A673 (cell line): ENCODE measurements at regions not wholly inside any gene's neighbourhood (a gene's known extent, or its start where the extent isn't known, plus 50 kb on each side); places are given as distances from the start of the nearest gene placed in this dataset.

ENCODE experiments used
- BruUV-seq: library from RNA; stranded (reverse); fragments of 400-500 nt; replicated peaks from 2 replicates; lab custom pipeline; 2021; lab: Mats Ljungman, UMichigan
- CTCF ChIA-PET: fragments of 300-600 bp; sonication (Branson Sonifier 250); formaldehyde crosslinking; loops from one replicate; lab custom pipeline; 2022; ENCODE audit warnings: antibody characterized with exemption; lab: Charles Lee
- POLR2A ChIA-PET: fragments of 300-600 bp; sonication (Branson Sonifier 250); formaldehyde crosslinking; loops from one replicate; lab custom pipeline; 2022; ENCODE audit warnings: antibody characterized with exemption; ENCODE audit not compliant: low non-redundant PET; lab: Charles Lee
- DNase-seq: peaks from one replicate; pipeline ENCODE4 v3.0.0-alpha.2; 2015; ENCODE audit warnings: low spot score
- H3K27ac ChIP-seq: fragments of 200-600 bp; sonication (generic); 2 replicates; pipeline ENCODE4 v1.5.1; 2016; ENCODE audit warnings: mixed run types, low read depth, mild to moderate bottlenecking, mixed read lengths, antibody characterized with exemption, low read length; ENCODE audit not compliant: poor library complexity, severe bottlenecking
- H3K27me3 ChIP-seq: fragments of 200-600 bp; sonication (generic); replicated peaks from 2 replicates; pipeline ENCODE4 v1.6.1; 2017; ENCODE audit warnings: mixed run types, low read depth, mild to moderate bottlenecking, mixed read lengths, antibody characterized with exemption, low read length; ENCODE audit not compliant: insufficient read depth, poor library complexity
- H3K36me3 ChIP-seq: fragments of 200-600 bp; sonication (generic); 2 replicates; pipeline ENCODE4 v1.6.1; 2016; ENCODE audit warnings: mixed run types, mild to moderate bottlenecking, mixed read lengths, antibody characterized with exemption, low read length; ENCODE audit not compliant: insufficient read depth, poor library complexity, severe bottlenecking
- H3K4me1 ChIP-seq: fragments of 200-600 bp; sonication (generic); 2 replicates; pipeline ENCODE4 v1.6.1; 2017; ENCODE audit warnings: mixed run types, mild to moderate bottlenecking, mixed read lengths, antibody characterized with exemption, low read length; ENCODE audit not compliant: insufficient read depth, poor library complexity, severe bottlenecking
- H3K4me3 ChIP-seq: fragments of 200-600 bp; sonication (generic); 2 replicates; pipeline ENCODE4 v1.5.1; 2016; ENCODE audit warnings: low read depth, mixed run types, mild to moderate bottlenecking, mixed read lengths, low read length; ENCODE audit not compliant: poor library complexity, severe bottlenecking
- H3K9me3 ChIP-seq: fragments of 200-600 bp; sonication (generic); 2 replicates; pipeline ENCODE4 v1.6.1; 2016; ENCODE audit warnings: mixed run types, low read depth, mild to moderate bottlenecking, mixed read lengths, antibody characterized with exemption, low read length; ENCODE audit not compliant: poor library complexity, severe bottlenecking
- EZH2 ChIP-seq: fragments of 200-600 bp; sonication (generic); IDR thresholded peaks from 2 replicates; pipeline ENCODE4 v1.6.1; 2017; ENCODE audit warnings: borderline replicate concordance, low read depth, mild to moderate bottlenecking, mixed read lengths, antibody characterized with exemption, low read length; ENCODE audit not compliant: poor library complexity, severe bottlenecking
- intact Hi-C: fragments of 100-400 bp; cut with micrococcal nuclease; formaldehyde crosslinking; loops from one replicate; pipeline ENCODE4 v1.10.0; 2022; ENCODE audit not compliant: unreplicated experiment
- TF ChIP-seq, protein P1 (sequence below): fragments of 300-800, 200-600 bp; sonication (generic); conservative IDR thresholded peaks from 2 replicates; pipeline ENCODE4 v1.5.1; 2017; ENCODE audit warnings: low read depth, mild to moderate bottlenecking, antibody characterized with exemption, low read length, moderate library complexity, mixed read lengths

DNA sequence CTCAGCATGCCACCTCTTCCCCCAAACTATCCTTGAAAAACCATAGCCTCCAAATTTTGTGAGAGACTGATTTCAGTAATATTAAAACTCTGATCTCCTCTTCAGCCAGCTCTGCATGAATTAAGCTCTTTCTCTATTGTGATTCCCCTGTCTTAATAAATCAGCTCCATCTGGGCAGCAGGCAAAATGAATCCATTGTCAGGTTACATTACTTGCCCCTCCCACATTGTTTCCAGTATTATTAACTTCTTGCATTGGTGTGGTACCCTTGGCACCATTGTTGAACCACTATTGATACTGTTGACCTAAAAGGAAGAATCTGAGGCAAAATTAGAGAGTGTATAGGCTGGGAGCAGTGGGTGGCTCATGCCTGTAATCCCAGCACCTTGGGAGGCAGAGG lies 512.2 kb upstream of the VRK2 start:
- ChIA-PET CTCF (no interaction called here), POLR2A (no interaction called here)
- Histone ChIP-seq H3K27me3 (no peaks in the 10 kb centered on the region), H3K4me3 (no peak overlapping the region), H3K27ac (no peak overlapping the region), H3K36me3 (no peaks in the 10 kb centered on the region), H3K4me1 (no peaks in the 10 kb centered on the region), H3K9me3 (no peaks in the 10 kb centered on the region)
- no peak for DNase-seq
- intact Hi-C loops, result no loop called here
- TF ChIP-seq, protein P1, sequence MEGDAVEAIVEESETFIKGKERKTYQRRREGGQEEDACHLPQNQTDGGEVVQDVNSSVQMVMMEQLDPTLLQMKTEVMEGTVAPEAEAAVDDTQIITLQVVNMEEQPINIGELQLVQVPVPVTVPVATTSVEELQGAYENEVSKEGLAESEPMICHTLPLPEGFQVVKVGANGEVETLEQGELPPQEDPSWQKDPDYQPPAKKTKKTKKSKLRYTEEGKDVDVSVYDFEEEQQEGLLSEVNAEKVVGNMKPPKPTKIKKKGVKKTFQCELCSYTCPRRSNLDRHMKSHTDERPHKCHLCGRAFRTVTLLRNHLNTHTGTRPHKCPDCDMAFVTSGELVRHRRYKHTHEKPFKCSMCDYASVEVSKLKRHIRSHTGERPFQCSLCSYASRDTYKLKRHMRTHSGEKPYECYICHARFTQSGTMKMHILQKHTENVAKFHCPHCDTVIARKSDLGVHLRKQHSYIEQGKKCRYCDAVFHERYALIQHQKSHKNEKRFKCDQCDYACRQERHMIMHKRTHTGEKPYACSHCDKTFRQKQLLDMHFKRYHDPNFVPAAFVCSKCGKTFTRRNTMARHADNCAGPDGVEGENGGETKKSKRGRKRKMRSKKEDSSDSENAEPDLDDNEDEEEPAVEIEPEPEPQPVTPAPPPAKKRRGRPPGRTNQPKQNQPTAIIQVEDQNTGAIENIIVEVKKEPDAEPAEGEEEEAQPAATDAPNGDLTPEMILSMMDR, result no peak
- TF ChIP-seq EZH2, result no peak
- no TSS peak for BruUV-seq

DNA sequence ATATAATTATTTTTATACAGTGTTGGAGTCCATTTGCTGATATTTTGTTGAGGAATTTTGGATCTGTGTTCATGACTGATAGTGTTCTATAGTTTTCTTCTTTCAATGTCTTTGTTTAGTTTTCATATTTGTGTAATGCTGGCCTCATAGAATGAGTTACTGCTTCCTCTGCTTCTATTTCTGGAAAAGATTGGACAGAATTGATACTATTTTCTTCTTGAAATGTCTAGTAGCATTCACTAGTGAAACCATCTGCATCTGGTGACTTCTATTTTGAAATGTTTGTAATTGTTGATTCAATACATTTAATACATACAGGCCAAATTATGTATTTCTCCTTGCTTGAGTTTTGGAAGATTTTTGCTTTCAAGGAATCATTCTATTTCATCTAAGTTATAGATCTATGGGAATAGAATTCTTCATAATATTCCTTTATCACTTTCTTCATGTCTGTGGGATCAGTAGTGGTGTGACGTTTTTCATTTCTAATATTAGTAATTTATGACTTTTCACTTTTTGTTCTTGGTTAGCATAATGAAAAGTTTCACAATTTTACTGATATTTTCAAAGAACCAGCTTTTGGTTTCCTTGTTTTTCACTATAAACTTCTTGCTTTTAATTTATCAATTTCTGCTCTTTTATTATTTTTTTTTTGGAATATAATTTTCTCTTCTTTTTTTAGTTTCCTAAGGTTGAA lies 509.9 kb upstream of the VRK2 start:
- H3K4me3 ChIP-seq, result no peak overlapping the region
- no peak for DNase-seq
- H3K27me3 ChIP-seq, result no peaks in the 10 kb centered on the region
- H3K4me1 ChIP-seq, result no peaks in the 10 kb centered on the region
- TF ChIP-seq, protein P1, result no peak
- no peak for TF ChIP-seq EZH2
- ChIA-PET POLR2A (no interaction called here), CTCF (no interaction called here)
- intact Hi-C loops, result no loop called here
- no peak overlapping the region for H3K27ac ChIP-seq
- no peaks in the 10 kb centered on the region for H3K9me3 ChIP-seq
- no TSS peak for BruUV-seq
- no peaks in the 10 kb centered on the region for H3K36me3 ChIP-seq

DNA sequence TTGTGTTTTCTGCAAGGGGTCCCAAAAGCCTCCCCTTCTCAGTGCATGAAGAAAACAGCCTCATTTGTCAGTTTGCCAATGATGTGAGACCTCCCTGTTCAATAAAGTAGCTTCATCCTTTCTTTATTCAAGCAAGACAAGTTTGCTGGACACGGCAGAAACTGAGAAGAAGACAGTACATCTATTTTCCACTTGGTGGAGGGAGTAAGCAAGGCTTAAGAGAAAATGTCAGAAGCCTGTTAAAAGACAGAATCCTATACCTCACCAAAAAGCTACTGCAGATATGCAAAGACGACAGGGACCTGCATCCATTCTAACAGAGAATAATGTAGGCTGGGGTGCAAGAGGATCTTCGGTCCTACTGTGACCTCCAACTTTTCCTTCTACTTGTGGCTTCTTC lies 506.8 kb upstream of the VRK2 start:
- no TSS peak for BruUV-seq
- DNase-seq, result no peak
- intact Hi-C loops, result no loop called here
- no peak overlapping the region for H3K4me3 ChIP-seq
- CTCF ChIA-PET, result no interaction called here
- TF ChIP-seq EZH2, result no peak
- TF ChIP-seq, protein P1, result no peak
- no peaks in the 10 kb centered on the region for H3K27me3 ChIP-seq
- H3K36me3 ChIP-seq, result no peaks in the 10 kb centered on the region
- H3K27ac ChIP-seq, result no peak overlapping the region
- POLR2A ChIA-PET, result no interaction called here
- no peaks in the 10 kb centered on the region for H3K4me1 ChIP-seq
- H3K9me3 ChIP-seq, result no peaks in the 10 kb centered on the region
